CD4-positive, alpha-beta T cell treated with Interleukin-15 for 1 hour (primary cell): ENCODE measurements at regions not wholly inside any gene's neighbourhood (a gene's known extent, or its start where the extent isn't known, plus 50 kb on each side); places are given as distances from the start of the nearest gene placed in this dataset.
A peak's percentile ranks its signal among the peaks of the same experiment; 100 is the strongest.

Experiments
- DNase-seq: peaks from one replicate; pipeline ENCODE4 v3.0.0-alpha.2; 2020

- no peak for DNase-seq
Measured at GRCh38 chr2:41870265-41870585, 177.6 kb upstream of the PKDCC start.

DNA sequence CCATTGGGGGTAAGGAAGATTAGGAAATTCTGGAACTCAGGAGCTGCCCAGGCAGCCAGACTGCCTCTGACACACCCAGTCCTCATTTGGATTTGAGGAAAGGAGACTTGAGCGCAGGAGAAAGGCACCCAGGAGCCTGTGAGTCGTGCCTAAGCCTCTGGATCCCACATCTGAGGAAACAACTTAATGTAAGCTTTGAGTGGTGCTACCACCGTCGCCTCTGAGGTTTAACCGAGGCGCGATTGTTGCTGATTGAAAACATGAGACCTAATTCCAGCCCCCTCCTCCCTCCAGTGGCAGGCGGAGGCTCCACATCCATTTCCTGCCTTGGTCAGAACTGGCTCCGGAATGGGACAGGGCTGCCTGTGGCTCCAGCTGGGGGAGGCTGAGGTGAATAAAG is 176.7 kb upstream of the PKDCC start:
- no peak for DNase-seq

- DNase-seq = no peak
Measured at GRCh38 chr2:41872646-41873045, 175.2 kb upstream of the PKDCC start.

GRCh38 chr2:41873102-41874031 is 174.5 kb upstream of the PKDCC start:
- DNase-seq = no peak

DNA sequence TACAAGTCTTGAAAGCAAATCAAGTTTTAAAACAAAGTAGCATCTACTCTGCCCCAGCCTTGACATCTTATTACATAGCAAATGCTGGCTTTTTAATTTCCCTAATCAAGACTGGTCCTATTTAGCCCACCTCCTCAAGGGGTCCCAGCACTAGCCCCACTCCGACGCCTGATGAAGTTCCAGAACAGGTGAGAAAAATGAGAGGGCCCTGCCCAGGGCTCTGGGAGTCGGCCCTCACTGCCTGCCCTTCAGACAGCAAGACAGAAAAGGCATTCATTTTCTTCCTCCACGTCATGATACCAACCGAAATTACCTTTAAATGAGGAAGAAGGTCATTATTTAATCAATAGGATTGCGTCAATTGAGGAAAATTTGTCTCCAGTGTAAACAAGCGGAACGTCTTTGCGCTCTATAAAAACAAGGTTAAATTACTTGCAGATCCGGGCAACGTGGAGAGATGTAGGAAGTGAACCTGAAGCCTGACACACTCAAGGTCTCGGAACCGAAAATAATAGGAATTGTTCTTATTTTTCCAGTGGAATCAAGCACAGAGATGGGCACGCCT is 170.6 kb upstream of the PKDCC start:
- no peak for DNase-seq

DNA sequence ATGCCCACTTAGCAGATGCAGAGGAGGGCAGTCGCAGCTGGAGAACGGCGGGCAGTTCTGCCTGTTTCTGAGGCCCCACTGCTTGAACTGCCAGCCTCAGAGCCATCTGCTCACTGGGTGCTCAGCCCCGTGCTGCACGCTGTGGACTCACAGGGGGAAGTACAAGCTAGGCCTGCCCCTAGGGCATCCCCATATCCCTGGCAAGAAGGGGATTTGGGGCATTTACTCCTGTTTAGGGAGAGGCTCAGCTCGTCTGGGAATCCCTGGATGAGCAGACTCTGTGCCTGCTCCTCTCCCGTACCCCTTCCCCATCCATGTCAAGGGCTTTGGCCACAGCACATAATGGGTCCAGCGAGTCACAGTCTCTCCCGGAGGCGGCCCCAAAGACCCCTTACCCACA is 169.8 kb upstream of the PKDCC start:
- DNase-seq = no peak

DNA sequence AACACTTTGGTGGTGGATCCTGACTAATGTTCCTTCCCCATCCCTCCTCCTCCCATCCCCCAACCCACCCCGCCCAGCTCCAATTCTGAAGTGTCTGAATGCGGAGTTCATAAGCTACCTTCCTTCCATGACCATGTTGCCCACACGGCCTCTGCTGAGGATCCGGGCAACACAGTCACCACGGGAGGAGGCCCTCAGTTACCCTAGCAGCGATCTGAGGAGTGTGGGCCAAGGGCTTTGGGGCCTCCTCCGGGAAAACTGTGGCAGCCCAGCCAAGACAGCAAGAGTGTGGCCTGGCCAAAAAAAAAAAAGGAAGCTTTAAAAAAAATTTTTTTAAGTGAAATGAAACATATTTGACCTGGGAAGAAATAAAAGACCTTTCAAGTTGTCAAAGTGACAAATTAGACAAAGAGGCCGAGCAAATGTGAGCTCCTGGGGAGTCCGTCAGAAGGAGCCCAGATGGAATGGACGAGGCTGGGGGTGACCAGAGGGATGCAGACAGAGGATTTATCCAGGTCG is 169.0 kb upstream of the PKDCC start:
- no peak for DNase-seq

- no peak for DNase-seq
Measured at GRCh38 chr2:41879235-41879916, 168.4 kb upstream of the PKDCC start.

- no peak for DNase-seq
Measured at GRCh38 chr2:41880561-41881243, 167.1 kb upstream of the PKDCC start.

DNA sequence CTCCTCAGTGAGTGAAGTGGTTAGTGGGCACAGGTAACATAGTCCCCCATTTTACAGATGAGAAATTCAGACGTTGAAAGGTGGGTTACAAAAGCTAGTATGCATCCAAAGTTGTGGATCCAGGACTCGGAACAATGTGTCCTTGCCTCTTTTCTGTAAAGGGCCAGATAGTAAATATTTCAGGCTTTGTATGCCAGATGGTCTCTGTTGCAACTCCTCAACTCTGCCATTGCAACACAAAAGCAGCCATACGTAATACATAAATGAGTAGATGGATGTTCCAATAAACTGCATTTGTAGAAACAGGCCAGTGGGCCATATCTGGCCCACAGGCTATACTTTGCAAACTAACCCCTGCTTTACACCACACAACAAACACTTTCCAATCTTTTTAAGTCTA is 166.6 kb upstream of the PKDCC start:
- no peak for DNase-seq

GRCh38 chr2:41884718-41885117 is 163.1 kb upstream of the PKDCC start:
- DNase-seq = no peak

- no peak for DNase-seq
Measured at GRCh38 chr2:41886145-41886664, 161.6 kb upstream of the PKDCC start.

DNA sequence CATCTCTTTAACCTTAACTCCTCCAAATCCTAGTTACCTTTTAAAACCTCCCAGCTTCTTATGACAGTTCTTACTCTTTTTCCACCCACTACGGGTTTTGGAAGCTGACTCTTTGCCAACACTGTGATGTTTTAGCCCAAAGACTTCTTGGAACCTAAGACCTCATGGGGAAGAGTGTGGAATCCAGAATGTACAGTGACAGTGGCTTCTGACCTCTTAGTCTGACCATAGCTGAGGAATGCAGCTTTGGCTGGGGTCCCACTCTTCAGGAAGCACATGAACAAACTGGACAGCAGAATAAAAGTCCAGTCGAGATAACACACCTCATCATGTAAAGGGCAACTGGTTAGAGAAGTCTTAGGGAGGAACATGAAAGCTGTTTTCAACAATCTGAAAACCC is 161.1 kb upstream of the PKDCC start:
- no peak for DNase-seq

DNA sequence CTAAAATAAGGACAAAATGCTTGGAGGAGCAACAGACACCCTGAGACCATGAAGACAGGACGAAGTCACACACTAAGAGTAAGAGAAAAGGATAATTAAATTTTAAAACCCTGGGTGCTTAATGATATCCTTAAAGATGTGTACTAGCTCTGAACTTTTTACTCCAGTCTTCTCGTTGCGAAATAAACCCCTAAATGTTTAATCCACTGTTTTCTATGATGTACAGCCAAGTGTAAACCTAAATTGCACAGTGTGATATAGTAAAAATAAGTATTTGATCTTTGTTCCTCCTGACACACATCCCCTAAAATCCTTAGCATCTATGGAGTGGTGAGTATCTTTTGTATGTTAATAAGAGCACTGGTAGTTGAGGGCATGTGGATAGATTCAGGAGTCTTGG is 157.5 kb upstream of the PKDCC start:
- DNase-seq = no peak

DNA sequence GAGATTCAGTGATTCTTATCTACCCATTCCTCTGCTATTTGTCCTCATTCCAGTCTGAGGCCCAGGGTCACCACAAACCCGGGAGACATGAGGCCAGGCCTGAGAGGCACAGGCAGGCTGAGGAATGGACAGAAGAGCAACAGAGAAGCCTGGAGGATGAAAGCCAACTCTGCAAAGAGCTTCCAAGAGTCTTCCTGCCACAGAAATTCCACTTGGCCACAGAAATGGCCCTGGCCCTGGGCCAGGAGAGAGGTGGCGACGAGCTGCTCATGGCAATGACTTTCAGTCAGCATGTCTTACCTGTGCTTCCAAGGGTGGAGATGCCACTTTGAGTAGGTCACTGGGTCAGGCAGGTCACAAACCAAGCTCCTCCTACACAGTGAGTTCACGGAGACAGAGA is 155.3 kb upstream of the PKDCC start:
- no peak for DNase-seq

GRCh38 chr2:41894563-41895333 is 153.1 kb upstream of the PKDCC start:
- DNase-seq = no peak

DNA sequence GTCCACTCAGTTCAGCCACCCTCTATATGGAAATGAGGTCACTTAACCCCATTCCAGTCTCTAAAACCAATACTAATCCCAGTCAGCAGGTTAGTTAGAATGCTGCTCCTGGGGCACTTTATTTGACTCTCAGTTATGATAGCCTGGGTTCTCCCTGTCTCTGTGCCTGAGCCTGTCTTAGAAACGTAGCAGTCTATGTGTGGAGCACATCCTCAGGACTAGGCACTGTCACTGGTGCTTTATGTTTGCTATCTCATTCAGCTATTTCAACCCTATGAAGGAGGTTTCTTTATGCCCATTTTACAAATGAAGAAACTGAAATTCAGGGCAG is 152.5 kb upstream of the PKDCC start:
- DNase-seq = no peak

- peak; percentile 38 for DNase-seq
Measured at GRCh38 chr2:41896186-41896846, 151.5 kb upstream of the PKDCC start.

GRCh38 chr2:41899189-41899588 is 148.6 kb upstream of the PKDCC start:
- DNase-seq = no peak

DNA sequence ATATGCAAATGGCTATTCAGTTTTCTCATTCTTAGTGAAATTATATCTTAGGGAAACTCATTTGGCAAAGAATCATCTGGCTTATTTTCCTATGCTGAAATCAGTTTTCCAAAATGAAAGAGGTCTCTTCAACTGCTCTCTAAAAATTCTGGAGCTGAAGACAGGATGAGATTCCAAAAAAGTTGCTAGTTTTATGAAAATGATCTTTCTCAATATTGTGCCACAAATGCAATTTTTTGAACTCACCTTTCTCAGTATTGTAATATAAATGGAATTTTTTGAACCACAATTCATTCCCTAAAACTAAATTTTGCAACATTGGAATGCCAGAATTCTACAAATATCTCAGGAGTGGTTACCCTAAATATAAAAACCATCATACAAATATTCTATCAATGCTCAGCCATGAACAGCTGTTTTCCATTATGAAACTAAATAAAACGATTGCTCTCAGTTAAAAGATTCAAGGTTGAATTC is 147.7 kb upstream of the PKDCC start:
- no peak for DNase-seq

- no peak for DNase-seq
Measured at GRCh38 chr2:41902897-41903296, 144.9 kb upstream of the PKDCC start.
